GM18505 (cell line): ENCODE measurements at regions not wholly inside any gene's neighbourhood (a gene's known extent, or its start where the extent isn't known, plus 50 kb on each side); places are given as distances from the start of the nearest gene placed in this dataset.

Experiments used
- ATAC-seq: cut with Tn5 transposase; IDR thresholded peaks from one replicate; pipeline ENCODE4 v1.9.1; 2021; ENCODE audit not compliant: unreplicated experiment
- POLR2A ChIP-seq: IDR thresholded peaks from 4 replicates; pipeline ENCODE4 v1.6.1; 2011; ENCODE audit warnings: borderline replicate concordance; ENCODE audit not compliant: insufficient read depth, insufficient read length; ENCODE audit errors: extremely low read depth

DNA sequence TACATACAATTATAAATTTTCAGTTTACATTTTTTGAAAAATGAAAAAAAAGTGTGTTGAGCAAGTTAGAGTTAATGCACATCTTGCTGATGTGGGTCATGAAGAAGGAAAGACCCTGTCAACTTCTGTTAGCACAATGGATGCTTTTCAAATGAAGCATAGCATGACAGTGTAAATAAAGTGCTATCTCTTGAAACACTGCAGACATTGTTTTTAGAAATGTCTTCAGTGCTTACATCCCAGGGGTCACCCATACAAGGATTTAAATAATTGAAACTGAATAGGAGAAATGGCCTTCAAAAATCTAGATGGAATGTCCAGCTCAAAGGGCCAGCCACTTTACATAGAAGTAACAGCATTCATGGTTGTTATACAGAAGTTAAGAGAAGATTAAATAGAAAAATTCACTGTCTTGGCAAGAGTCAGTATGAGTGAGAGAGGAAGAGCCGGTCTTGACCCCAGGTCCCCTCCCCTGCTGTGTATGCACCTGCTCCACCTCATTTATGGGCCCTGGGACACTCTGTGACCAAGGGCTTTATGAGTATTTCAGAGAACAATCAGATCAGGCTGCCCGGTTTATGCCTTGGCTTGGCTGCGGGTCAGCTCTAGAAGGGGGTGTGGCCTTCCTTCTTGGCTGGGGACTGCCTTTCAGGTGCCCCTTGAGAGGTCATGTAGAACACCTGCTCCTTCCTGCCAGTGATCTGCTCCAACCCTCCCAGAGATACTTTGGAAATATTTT is 237.7 kb upstream of the TMEM72 start:
- TF ChIP-seq POLR2A = no peak
- no peak for ATAC-seq

DNA sequence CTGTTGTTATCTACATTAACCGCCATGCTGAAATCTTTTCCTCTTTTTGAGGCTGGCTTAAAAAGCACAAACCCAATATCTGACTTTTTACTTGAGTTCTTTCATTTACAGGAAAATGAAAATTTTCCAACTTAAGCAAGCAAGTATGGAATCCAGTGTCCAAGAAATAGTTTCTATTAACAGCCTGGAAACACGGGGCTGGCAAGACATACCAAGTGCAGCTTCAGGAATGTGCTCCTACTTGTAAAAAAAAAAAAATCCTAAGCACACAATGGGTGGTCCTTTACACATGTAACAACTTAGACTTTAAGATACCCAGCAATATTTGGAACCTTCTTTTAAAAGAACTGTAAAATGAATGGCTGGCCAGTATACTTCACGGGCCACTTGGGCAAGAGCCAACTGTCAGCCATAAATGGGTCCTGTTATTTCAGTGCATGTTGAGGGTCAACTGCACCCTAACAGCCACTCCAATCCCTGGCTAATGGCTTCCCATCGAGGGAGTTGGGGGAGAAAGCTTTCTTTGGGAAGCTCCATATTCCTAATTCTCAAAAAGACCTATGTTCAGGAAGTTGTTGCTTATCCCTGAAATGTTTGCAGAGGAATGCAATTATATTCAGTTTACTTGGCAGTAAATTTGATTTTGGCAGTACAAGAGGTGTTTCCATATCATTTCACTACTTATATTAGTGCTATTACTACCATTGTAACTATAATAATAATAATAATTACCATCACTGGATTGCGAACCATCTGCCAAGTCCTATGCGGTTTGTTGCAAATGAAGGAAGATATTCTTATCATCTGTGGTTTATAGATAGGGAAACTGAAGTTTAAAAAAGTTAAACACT is 236.4 kb upstream of the TMEM72 start:
- TF ChIP-seq POLR2A = no peak
- no peak for ATAC-seq

DNA sequence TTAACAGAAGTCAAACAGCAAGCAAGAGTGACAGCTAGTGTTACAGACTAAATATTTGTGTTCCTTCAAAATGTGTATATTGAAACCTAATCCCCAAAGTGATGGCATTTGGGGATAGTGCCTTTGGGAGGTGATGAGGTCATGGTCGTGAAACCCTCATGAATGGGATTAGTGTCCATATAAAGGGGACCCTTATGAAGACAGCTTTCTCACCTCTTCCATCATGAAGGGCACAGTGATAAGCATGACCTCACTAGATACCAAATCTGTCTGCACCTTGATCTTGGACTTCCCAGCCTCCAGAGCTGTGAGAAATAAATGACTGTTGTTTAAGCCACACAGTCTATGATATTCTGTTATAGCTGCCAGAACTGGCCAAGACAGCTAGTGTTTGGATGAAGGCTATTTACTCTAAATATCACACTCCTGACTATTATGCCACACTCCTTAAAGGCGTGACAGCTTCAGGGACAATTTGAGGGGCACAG is 235.7 kb upstream of the TMEM72 start:
- no peak for ATAC-seq
- no peak for TF ChIP-seq POLR2A

DNA sequence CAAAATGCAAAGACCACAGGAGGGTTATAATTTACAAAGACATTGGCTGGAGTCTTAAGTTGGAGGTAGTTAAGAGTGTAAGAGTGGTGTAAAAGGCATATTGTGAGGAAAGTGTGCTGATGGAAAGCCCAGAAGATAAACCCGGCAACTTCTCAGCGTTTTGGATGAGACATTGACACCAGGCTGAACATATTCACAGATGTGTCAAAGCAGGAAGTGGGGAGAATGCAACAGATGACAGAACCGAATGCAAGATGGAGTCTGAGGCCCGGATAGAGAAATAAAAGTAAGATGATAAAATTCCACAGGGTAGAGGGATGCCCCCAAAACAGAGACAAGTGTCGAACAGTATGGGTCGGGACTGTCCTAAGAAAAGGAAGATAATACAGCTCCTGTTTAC is 230.4 kb upstream of the TMEM72 start:
- TF ChIP-seq POLR2A = no peak
- no peak for ATAC-seq

DNA sequence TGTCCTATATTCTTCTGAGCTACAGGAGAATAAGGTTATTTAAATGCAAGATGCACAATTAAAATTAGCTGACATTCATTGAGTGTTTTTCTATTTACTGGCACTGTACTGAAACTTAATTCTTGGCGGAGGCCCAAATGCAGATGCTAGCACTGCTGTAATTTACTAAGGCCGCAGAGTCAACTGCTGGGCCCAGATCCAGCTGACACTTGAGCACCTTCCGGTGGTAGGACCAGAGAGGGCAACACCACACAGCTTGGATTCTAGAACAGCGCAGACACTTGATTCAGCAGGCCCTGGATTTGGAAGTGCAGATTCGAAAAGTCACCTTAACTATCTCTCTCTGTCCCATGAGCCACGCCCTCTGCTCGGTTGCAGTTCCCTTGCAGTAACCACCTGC is 228.6 kb upstream of the TMEM72 start:
- no peak for ATAC-seq
- no peak for TF ChIP-seq POLR2A

DNA sequence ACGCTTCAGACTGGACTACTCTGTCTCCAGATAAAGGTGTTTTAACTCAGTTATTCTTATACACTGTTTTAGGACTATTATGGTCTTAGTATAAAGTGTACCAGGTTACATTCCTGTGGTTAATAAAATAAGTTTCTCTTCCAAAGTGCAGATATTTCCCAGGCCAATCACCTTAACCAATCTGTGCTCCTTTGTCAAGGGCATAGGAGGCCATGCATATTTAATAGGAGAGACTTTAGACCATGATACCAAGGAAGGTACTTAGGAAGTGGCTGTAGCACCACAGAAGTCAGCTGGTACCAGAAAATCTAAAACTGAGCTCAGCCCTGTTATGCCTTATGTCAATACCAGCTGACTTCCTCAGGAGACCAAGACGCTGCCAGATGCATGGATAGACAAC is 226.5 kb upstream of the TMEM72 start:
- ATAC-seq = no peak
- no peak for TF ChIP-seq POLR2A

DNA sequence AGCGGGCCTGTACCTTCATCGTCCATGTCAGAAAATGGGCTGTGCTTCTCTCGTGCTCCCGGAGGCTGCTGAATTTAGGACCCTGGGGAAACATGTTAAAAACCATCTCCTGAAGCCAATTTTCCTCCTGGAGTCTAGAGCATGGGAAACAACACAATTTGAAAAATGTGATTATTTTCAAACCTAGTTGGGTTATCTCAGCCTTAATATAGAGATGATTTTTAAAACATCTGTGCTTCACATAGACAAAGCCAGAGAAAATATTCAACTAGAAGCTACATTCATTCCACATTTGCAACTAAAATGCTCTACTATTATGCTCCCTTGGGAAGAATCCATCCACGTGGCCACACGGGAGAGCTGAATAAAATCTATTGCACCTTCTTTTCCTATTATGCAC is 225.9 kb upstream of the TMEM72 start:
- no peak for TF ChIP-seq POLR2A
- no peak for ATAC-seq

DNA sequence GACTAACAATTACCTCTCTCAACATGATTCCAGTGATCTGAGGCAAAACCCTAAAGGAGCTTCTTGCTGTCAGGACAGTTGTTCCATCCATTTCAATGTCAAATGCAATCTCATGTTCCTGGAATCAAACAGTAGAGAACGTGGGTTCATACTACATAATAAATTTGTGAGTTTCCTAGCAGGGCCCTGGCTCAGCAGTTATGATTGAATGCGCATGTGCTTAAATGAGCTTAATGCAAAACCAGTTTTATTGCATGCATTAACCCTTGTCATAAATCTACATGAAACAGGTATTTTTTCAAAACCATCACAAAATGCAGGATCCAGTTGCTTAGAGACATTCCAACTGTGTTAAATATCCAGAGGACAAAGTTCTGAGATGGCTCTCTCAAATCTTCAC is 225.4 kb upstream of the TMEM72 start:
- TF ChIP-seq POLR2A = no peak
- no peak for ATAC-seq

DNA sequence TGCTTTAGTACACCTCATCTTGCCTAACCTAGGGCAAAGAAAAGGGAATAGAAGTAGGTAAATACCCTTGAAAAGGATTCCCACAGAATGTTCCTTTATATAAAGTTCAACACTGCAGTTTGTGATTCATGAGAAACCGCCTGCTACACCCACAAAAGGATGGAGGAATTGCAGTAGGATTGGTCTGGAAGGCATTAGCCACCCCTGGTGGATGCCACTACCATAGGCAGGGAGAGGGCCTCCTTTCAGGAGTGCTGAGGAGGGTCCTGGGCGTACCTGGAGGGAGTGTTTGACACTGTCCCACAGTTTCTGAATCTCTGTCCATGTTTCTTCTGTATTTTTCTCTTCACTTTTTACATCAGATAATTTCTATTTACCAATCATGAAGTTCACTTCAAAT is 221.8 kb upstream of the TMEM72 start:
- TF ChIP-seq POLR2A = no peak

DNA sequence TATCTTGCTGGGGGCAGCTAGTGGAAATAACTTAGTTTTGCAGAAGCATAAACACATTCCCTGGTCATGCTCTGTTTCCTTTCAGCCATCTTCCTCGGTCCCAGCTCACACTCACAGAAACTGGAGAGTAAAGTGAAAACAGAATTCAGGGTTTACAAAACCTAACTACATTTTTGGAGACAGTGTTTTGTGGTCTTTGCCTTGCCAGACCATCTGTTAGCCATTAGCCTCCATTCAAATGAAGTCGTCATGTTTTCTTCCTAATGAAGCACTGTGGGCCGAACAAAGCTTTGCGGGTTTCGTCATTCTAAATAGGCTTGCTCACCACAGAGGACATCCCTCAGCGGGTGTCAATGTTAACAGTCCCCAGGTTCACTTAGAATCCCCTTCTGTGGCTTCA is 214.6 kb upstream of the TMEM72 start:
- ATAC-seq = no peak
- TF ChIP-seq POLR2A = no peak

More for the DNA sequence above, 221.8 kb upstream of the TMEM72 start:
- ATAC-seq = no peak

DNA sequence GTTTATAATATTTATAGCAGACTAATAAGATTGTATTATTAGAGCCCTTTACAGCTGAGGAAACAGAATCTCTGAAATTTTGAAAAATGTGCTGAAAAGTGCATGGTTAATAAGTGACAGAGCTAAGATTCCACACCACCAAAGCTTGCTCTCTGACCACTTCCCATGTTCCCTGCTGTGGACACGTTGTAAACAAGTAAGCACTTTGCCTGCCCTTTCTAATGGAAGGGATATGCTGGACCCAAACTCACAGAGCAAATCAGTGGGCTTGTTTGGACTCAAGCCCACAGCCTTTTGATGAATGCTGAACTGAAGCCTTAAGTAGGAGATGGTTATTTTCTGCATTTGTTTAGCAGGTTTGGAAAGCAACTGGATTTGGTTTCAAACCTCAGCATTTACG is 214.0 kb upstream of the TMEM72 start:
- no peak for ATAC-seq

DNA sequence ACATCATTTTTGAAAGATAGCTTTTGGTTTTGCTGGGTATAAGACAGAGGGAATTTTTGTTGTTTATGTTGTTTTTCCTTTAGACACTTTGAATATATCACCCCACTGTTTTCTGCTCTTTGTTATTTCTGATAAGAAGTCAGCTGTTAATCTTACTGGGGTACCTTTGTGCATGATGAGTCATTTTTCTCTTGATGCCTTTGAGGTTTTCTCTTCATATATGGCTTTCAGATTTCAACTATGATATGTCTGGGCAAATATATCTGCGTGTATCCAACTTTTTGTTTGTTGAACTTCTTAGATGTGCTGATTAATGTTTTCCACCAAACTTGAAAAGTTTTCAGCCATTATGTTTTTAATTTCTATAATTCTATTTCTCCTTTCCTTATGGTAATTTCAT is 208.6 kb upstream of the TMEM72 start:
- no peak for TF ChIP-seq POLR2A
- no peak for ATAC-seq

More for the DNA sequence above, 214.0 kb upstream of the TMEM72 start:
- TF ChIP-seq POLR2A = no peak

DNA sequence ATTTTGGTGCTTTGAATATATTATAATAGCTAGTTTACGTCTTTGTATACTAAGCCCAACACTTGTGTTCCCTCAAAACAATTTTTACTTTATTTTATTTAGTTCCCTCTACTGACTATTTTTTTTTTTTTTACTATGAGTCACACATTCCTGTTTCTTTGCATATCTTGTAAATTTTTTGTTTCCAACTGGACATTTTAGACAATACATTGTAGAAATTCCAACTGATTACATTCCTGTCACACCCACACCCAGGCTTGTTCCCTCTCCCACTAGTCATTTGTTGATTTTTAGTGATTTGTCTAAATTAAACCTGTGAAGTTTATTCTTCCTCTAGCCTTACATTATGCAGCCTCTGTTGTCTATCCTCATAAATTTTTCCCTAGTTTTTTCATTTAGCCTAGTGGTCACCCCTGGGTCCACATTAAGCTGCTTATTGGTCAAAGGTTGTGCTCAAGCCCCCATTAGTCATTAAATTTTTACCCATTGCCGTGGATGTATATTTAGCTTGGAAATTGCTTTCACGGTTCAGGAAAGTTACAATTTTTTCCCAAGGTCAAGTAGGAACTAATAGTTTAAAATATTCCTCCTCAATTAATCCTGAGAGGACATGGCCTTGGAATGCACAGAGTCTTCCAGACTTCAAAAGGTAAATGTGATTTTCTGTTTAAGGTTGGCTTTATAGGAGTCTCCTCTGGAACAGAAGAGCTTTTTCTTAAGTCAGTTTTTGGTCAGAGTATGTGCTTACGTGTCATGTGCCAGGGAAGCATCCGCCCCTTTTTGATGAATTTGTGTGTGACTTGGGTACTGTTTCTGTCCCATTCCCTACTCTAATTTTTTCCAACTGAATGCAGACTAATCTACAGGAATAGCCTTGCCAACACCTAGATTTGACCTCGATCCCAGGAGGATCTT is 207.6 kb upstream of the TMEM72 start:
- TF ChIP-seq POLR2A = no peak
- ATAC-seq = no peak

DNA sequence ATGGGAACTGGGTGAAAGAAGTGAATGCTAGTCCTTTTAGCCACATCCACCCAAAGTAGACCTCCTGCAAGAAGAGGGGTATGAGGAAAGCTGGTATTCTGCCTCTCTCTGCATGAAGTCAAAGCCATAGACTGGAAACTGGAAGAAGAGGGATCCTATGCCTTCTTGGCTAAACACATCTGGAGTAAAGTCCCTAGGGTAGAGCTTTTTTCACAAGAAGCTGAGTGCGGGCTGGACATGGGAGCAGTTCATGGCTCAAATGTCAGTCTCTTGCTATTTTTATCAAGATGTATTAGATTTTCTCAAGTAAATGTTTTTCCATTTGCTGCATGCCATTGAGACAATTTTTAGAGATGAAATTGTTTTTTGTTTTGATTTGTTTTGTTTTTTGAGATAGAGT is 206.5 kb upstream of the TMEM72 start:
- ATAC-seq = no peak
- TF ChIP-seq POLR2A = no peak

DNA sequence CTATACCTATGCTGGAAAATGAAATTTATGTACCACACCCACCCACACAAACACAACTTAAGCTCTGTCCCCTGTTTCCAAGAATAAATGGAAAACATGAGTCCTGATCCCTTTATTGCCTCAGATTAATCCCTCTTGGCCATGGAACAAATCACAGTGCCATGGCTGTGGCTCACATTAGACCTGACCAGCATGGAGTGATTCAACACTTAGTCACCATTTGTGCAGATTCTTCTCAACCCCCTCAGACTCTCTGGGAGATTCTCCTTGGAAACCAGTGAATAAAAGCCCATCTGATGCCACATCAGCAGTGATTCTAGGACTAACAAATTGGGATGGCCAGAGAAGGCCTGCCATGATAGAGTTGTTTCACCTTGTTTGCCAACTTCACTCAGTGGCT is 204.4 kb upstream of the TMEM72 start:
- no peak for TF ChIP-seq POLR2A
- no peak for ATAC-seq
